HepG2 (cell line): ENCODE measurements at regions not wholly inside any gene's neighbourhood (a gene's known extent, or its start where the extent isn't known, plus 50 kb on each side); places are given as distances from the start of the nearest gene placed in this dataset.

Source experiments
- ATAC-seq: fragments of 200-7000 bp; cut with Tn5 transposase; 3 replicates; pipeline ENCODE4 v1.9.1; 2020; ENCODE audit warnings: mild to moderate bottlenecking, moderate library complexity
- BruUV-seq: library from RNA; stranded (reverse); fragments of 400-500 nt; replicated peaks from 2 replicates; lab custom pipeline; 2021; lab: Mats Ljungman, UMichigan
- CTCF ChIA-PET: fragments of 300-600 bp; formaldehyde crosslinking; extraction: SDS; loops from one replicate; lab custom pipeline; 2021; ENCODE audit warnings: low total read pairs, inconsistent platforms, low intra/inter-chr PET ratio; lab: Yijun Ruan, JAX
- POLR2A ChIA-PET: fragments of 350-600 bp; sonication (Branson Sonifier 250); formaldehyde crosslinking; loops from one replicate; lab custom pipeline; 2020; ENCODE audit warnings: antibody characterized with exemption, inconsistent platforms; lab: Yijun Ruan, JAX
- DNase-seq: peaks from one replicate; pipeline ENCODE4 v3.0.0-alpha.2; 2015; ENCODE audit warnings: low spot score
- FAIRE-seq: peaks from 3 replicates; lab custom pipeline; 2011; peaks lifted over from hg19 to GRCh38; lab: Jason Lieb, UNC
- H2AFZ ChIP-seq: one replicate; pipeline ENCODE4 v1.6.1; 2011; ENCODE audit warnings: low read length, inconsistent platforms
- H3K27ac ChIP-seq: fragments of 300-600 bp; 3 replicates; pipeline ENCODE4 v1.8.0; 2011; ENCODE audit warnings: mixed run types, mild to moderate bottlenecking, mixed read lengths, low read length, inconsistent platforms; ENCODE audit not compliant: insufficient read depth; ENCODE audit errors: extremely low read length
- H3K27me3 ChIP-seq, 2 experiments: fragments of 200-600 bp in 1 of 2; 2 replicates in 1 of 2; 3 replicates in 1 of 2; pipeline versions ENCODE4 v1.6.0 to v1.8.0; 2011; ENCODE audit warnings: low read length in 2 of 2, mild to moderate bottlenecking in 2 of 2, moderate library complexity in 2 of 2, inconsistent platforms in 1 of 2; ENCODE audit not compliant: insufficient read depth in 2 of 2, control insufficient read depth in 1 of 2
- H3K36me3 ChIP-seq, 2 experiments: fragments of 200-600 bp in 1 of 2; replicated peaks in 1 of 2; 2 replicates in 1 of 2; 3 replicates in 1 of 2; pipeline versions ENCODE4 v1.5.1 to v1.8.0; 2011; ENCODE audit warnings: low read length in 2 of 2, inconsistent platforms in 1 of 2; ENCODE audit not compliant: insufficient read depth in 2 of 2, control insufficient read depth in 1 of 2
- H3K4me1 ChIP-seq: 2 replicates; pipeline ENCODE4 v1.5.1; 2012; ENCODE audit warnings: low read length, inconsistent platforms; ENCODE audit not compliant: insufficient read depth
- H3K4me2 ChIP-seq: 2 replicates; pipeline ENCODE4 v1.6.0; 2011; ENCODE audit warnings: low read depth, low read length, inconsistent platforms
- H3K4me3 ChIP-seq, 3 experiments: fragments of 200-600 bp in 1 of 3; sonication (generic), shearing (Covaris generic) in 1 of 3; replicated peaks in 1 of 3; 2 replicates each; pipeline ENCODE4 v1.5.1; 2011 to 2016; ENCODE audit warnings: low read length in 3 of 3, inconsistent platforms in 2 of 3, low read depth in 2 of 3, mild to moderate bottlenecking in 2 of 3, control low read depth in 1 of 3, mixed read lengths in 1 of 3; ENCODE audit not compliant: insufficient read depth in 1 of 3
- H3K79me2 ChIP-seq: one replicate; pipeline ENCODE4 v1.6.1; 2011; ENCODE audit warnings: low read length, inconsistent platforms; ENCODE audit not compliant: insufficient read depth
- H3K9ac ChIP-seq: 2 replicates; pipeline ENCODE4 v1.6.0; 2011; ENCODE audit warnings: mild to moderate bottlenecking, low read depth, low read length, inconsistent platforms; ENCODE audit not compliant: insufficient read depth
- H3K9me3 ChIP-seq: 2 replicates; pipeline ENCODE4 v1.5.1; 2012; ENCODE audit warnings: mild to moderate bottlenecking, low read length
- H4K20me1 ChIP-seq: 2 replicates; pipeline ENCODE4 v1.6.0; 2011; ENCODE audit warnings: inconsistent platforms, mild to moderate bottlenecking, low read length, moderate library complexity; ENCODE audit not compliant: insufficient read depth
- CCAR2 ChIP-seq: fragments of 200-400 bp; formaldehyde crosslinking; optimal IDR thresholded peaks from 2 replicates; pipeline ENCODE3; 2018; ENCODE audit warnings: low read depth, mild to moderate bottlenecking, low read length, moderate library complexity
- DNMT1 ChIP-seq: sonication (generic); formaldehyde crosslinking; IDR thresholded peaks from 2 replicates; pipeline ENCODE4 v1.5.1; 2020; ENCODE audit warnings: mild to moderate bottlenecking, missing genetic modification reagents
- FIP1L1 ChIP-seq: fragments of 200-400 bp; formaldehyde crosslinking; IDR thresholded peaks from 2 replicates; pipeline ENCODE4 v1.6.1; 2018; ENCODE audit warnings: low read depth, mild to moderate bottlenecking, low read length, moderate library complexity, borderline replicate concordance; ENCODE audit not compliant: insufficient read depth
- GABPB1 ChIP-seq: IDR thresholded peaks from 2 replicates; pipeline ENCODE4 v1.6.1; 2016; ENCODE audit warnings: mild to moderate bottlenecking, missing genetic modification reagents, moderate library complexity, missing compliant biosample characterization
- HNF4A ChIP-seq: sonication (generic); formaldehyde crosslinking; IDR thresholded peaks from 2 replicates; pipeline ENCODE4 v1.4.0; 2020; ENCODE audit warnings: missing genetic modification reagents
- IKZF5 ChIP-seq: IDR thresholded peaks from 2 replicates; pipeline ENCODE4 v1.6.1; 2018; ENCODE audit warnings: missing genetic modification reagents, mild to moderate bottlenecking, missing compliant biosample characterization
- JDP2 ChIP-seq: sonication (generic); formaldehyde crosslinking; IDR thresholded peaks from 2 replicates; pipeline ENCODE4 v1.8.1; 2022; ENCODE audit warnings: missing genetic modification reagents, borderline replicate concordance
- NBN ChIP-seq: fragments of 450-650 bp; conservative IDR thresholded peaks from 2 replicates; pipeline ENCODE4 v1.6.1; 2017
- NONO ChIP-seq, 2 experiments: fragments of 450-650 bp in 1 of 2; sonication (generic) in 1 of 2; formaldehyde crosslinking in 1 of 2; IDR thresholded peaks in 1 of 2; conservative IDR thresholded peaks in 1 of 2; 2 replicates each; pipeline versions ENCODE4 v1.6.1 to v1.8.0; 2017 to 2022; ENCODE audit warnings: mild to moderate bottlenecking in 1 of 2, missing genetic modification reagents in 1 of 2, moderate library complexity in 1 of 2
- PHF20 ChIP-seq: sonication (generic); formaldehyde crosslinking; IDR thresholded peaks from 2 replicates; pipeline ENCODE4 v1.5.0; 2020; ENCODE audit warnings: mild to moderate bottlenecking, missing genetic modification reagents
- ZFP37 ChIP-seq: sonication (generic); formaldehyde crosslinking; IDR thresholded peaks from 2 replicates; pipeline ENCODE4 v1.4.0; 2020; ENCODE audit warnings: missing genetic modification reagents, borderline replicate concordance
- ZNF10 ChIP-seq: sonication (generic); formaldehyde crosslinking; IDR thresholded peaks from 2 replicates; pipeline ENCODE4 v1.4.0; 2020; ENCODE audit warnings: mild to moderate bottlenecking, low read depth, missing genetic modification reagents, borderline replicate concordance
- ZNF501 ChIP-seq: sonication (generic); formaldehyde crosslinking; IDR thresholded peaks from 2 replicates; pipeline ENCODE4 v1.5.1; 2020; ENCODE audit warnings: mild to moderate bottlenecking, moderate library complexity, missing genetic modification reagents
- ZNF550 ChIP-seq: sonication (generic); formaldehyde crosslinking; IDR thresholded peaks from 2 replicates; pipeline ENCODE4 v1.4.0; 2020; ENCODE audit warnings: mild to moderate bottlenecking, missing genetic modification reagents, borderline replicate concordance
- ZNF790 ChIP-seq: sonication (generic); formaldehyde crosslinking; IDR thresholded peaks from 2 replicates; pipeline ENCODE4 v1.8.0; 2022; ENCODE audit warnings: missing genetic modification reagents, mild to moderate bottlenecking, borderline replicate concordance
- WGBS: methylation state at CpG from one replicate; pipeline ENCODE4 v1.1.6; 2017; ENCODE audit warnings: low lambda C conversion rate; 5-methylcytosine and 5-hydroxymethylcytosine counted together
- in situ Hi-C: cut with HindIII; loops from 2 replicates; pipeline ENCODE4 v1.10.0; 2017; ENCODE audit warnings: low pct_unique_long_range_greater_than_20kb; ENCODE audit not compliant: extremely low pct_ligation_motif_present
- intact Hi-C: fragments of 100-400 bp; cut with micrococcal nuclease; formaldehyde crosslinking; loops from one replicate; pipeline ENCODE4 v1.10.0; 2022; ENCODE audit not compliant: unreplicated experiment
- TF ChIP-seq, protein P1 (sequence below): sonication (generic); formaldehyde crosslinking; IDR thresholded peaks from 2 replicates; pipeline ENCODE4 v1.4.0; 2020; ENCODE audit warnings: mild to moderate bottlenecking, missing genetic modification reagents
- TF ChIP-seq, protein P2 (sequence below): sonication (generic); formaldehyde crosslinking; conservative IDR thresholded peaks from 2 replicates; pipeline ENCODE4 v1.4.0; 2020; ENCODE audit warnings: mild to moderate bottlenecking, missing genetic modification reagents, moderate library complexity

DNA sequence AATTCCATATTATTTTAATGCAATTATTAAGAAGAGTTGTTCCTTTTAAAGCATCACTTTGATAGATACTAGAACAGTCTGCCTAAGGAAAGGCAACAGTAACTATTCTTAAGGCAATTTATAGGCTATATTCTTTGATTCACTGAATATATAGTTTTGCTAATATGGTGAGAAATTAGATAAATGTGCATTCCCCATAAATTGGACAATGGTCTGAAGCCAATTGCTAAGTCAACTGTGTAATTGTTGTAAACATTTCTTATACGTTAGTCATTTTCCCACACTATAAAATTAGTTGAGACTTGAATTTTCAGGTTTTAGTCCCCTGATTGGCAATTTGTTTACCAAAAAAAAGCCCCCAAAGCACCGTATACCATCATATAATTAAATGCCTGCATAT is 263.0 kb upstream of the NECTIN3 start (continued):
- TF ChIP-seq, protein P1, sequence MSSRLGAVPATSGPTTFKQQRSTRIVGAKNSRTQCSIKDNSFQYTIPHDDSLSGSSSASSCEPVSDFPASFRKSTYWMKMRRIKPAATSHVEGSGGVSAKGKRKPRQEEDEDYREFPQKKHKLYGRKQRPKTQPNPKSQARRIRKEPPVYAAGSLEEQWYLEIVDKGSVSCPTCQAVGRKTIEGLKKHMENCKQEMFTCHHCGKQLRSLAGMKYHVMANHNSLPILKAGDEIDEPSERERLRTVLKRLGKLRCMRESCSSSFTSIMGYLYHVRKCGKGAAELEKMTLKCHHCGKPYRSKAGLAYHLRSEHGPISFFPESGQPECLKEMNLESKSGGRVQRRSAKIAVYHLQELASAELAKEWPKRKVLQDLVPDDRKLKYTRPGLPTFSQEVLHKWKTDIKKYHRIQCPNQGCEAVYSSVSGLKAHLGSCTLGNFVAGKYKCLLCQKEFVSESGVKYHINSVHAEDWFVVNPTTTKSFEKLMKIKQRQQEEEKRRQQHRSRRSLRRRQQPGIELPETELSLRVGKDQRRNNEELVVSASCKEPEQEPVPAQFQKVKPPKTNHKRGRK (CRISPR knock-in tag) = no peak
- no peak for TF ChIP-seq NBN
- no peak for TF ChIP-seq ZNF790 (CRISPR knock-in tag)
- no peak for TF ChIP-seq ZNF501 (CRISPR knock-in tag)

GRCh38 chr3:110810356-110810755 is 261.3 kb upstream of the NECTIN3 start:
- no peak for DNase-seq
- Histone ChIP-seq H3K4me3 (no peak overlapping the region), H2AFZ (no peak overlapping the region), H3K79me2 (no peaks in the 10 kb centered on the region), H3K27ac (no peak overlapping the region), H3K4me2 (no peak overlapping the region), H3K27me3 (no peaks in the 10 kb centered on the region), H3K9me3 (no peaks in the 10 kb centered on the region), H3K9ac (no peak overlapping the region), H3K36me3 (no peaks in the 10 kb centered on the region), H3K4me1 (peaks cover 14% of the 10 kb centered on the region), H4K20me1 (no peaks in the 10 kb centered on the region)
- BruUV-seq = no TSS peak
- POLR2A ChIA-PET = no interaction called here
- no peak for FAIRE-seq
- CTCF ChIA-PET = no interaction called here
- 51% methylated on average over 1 of the region's 1 CpG for WGBS
- no peak for ATAC-seq
- intact Hi-C loops (no loop called here), in situ Hi-C loops (no loop called here)
- TF ChIP-seq IKZF5 (CRISPR knock-in tag) = no peak
- no peak for TF ChIP-seq ZNF10 (CRISPR knock-in tag)
- no peak for TF ChIP-seq ZNF550 (CRISPR knock-in tag)
- no peak for TF ChIP-seq NONO (IDR thresholded peaks at IDR 0.05)
- TF ChIP-seq NONO (CRISPR knock-in tag; conservative IDR thresholded peaks at IDR 0.05) = no peak
- no peak for TF ChIP-seq CCAR2
- no peak for TF ChIP-seq ZFP37 (CRISPR knock-in tag)
- TF ChIP-seq DNMT1 (CRISPR knock-in tag) = no peak
- TF ChIP-seq FIP1L1 = no peak
- no peak for TF ChIP-seq GABPB1
- TF ChIP-seq JDP2 (CRISPR knock-in tag) = no peak
- TF ChIP-seq, protein P2, sequence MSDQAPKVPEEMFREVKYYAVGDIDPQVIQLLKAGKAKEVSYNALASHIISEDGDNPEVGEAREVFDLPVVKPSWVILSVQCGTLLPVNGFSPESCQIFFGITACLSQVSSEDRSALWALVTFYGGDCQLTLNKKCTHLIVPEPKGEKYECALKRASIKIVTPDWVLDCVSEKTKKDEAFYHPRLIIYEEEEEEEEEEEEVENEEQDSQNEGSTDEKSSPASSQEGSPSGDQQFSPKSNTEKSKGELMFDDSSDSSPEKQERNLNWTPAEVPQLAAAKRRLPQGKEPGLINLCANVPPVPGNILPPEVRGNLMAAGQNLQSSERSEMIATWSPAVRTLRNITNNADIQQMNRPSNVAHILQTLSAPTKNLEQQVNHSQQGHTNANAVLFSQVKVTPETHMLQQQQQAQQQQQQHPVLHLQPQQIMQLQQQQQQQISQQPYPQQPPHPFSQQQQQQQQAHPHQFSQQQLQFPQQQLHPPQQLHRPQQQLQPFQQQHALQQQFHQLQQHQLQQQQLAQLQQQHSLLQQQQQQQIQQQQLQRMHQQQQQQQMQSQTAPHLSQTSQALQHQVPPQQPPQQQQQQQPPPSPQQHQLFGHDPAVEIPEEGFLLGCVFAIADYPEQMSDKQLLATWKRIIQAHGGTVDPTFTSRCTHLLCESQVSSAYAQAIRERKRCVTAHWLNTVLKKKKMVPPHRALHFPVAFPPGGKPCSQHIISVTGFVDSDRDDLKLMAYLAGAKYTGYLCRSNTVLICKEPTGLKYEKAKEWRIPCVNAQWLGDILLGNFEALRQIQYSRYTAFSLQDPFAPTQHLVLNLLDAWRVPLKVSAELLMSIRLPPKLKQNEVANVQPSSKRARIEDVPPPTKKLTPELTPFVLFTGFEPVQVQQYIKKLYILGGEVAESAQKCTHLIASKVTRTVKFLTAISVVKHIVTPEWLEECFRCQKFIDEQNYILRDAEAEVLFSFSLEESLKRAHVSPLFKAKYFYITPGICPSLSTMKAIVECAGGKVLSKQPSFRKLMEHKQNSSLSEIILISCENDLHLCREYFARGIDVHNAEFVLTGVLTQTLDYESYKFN = no peak
- no peak for TF ChIP-seq HNF4A (CRISPR knock-in tag)
- TF ChIP-seq PHF20 (CRISPR knock-in tag) = no peak
